WTC11 (cell line): ENCODE measurements at regions not wholly inside any gene's neighbourhood (a gene's known extent, or its start where the extent isn't known, plus 50 kb on each side); places are given as distances from the start of the nearest gene placed in this dataset.

Experiments
- ATAC-seq: fragments of 200-7000 bp; cut with Tn5 transposase; 2 replicates; pipeline ENCODE4 v1.10.0; 2021; ENCODE audit warnings: mild to moderate bottlenecking, moderate library complexity
- CTCF ChIA-PET: fragments of 300-600 bp; sonication (Branson Sonifier 250); formaldehyde crosslinking; loops from one replicate; lab custom pipeline; 2021; ENCODE audit warnings: antibody characterized with exemption; lab: Charles Lee
- POLR2A ChIA-PET: fragments of 350-600 bp; sonication (Branson Sonifier 250); formaldehyde crosslinking; loops from one replicate; lab custom pipeline; 2021; ENCODE audit warnings: antibody characterized with exemption; lab: Charles Lee
- DNase-seq: peaks from one replicate; pipeline ENCODE4 v3.0.0; 2021; ENCODE audit warnings: low spot score
- H3K27ac Mint-ChIP-seq: 2 replicates; pipeline ENCODE4 v1.8.0; 2021; ENCODE audit warnings: mixed read lengths
- H3K27me3 Mint-ChIP-seq: 2 replicates; pipeline ENCODE4 v1.8.0; 2021; ENCODE audit warnings: low read depth, mild to moderate bottlenecking, moderate library complexity, mixed read lengths
- H3K36me3 Mint-ChIP-seq: 2 replicates; pipeline ENCODE4 v1.8.0; 2021; ENCODE audit warnings: mixed read lengths
- H3K4me1 Mint-ChIP-seq: 2 replicates; pipeline ENCODE4 v1.8.0; 2022; ENCODE audit warnings: mixed read lengths
- H3K4me3 Mint-ChIP-seq: 2 replicates; pipeline ENCODE4 v1.8.0; 2021; ENCODE audit warnings: mild to moderate bottlenecking, moderate library complexity, mixed read lengths
- H3K9me3 Mint-ChIP-seq: 2 replicates; pipeline ENCODE4 v1.8.0; 2021; ENCODE audit warnings: mixed read lengths
- ATF1 ChIP-seq: sonication (generic); formaldehyde crosslinking; IDR thresholded peaks from 2 replicates; pipeline ENCODE4 v1.8.1; 2023; ENCODE audit warnings: mild to moderate bottlenecking, moderate library complexity, missing genetic modification reagents
- CREB1 ChIP-seq: sonication (generic); formaldehyde crosslinking; IDR thresholded peaks from 2 replicates; pipeline ENCODE4 v1.8.0; 2023; ENCODE audit warnings: mild to moderate bottlenecking, missing genetic modification reagents
- CREM ChIP-seq: sonication (generic); formaldehyde crosslinking; IDR thresholded peaks from 2 replicates; pipeline ENCODE4 v1.8.1; 2022; ENCODE audit warnings: mild to moderate bottlenecking, missing genetic modification reagents, moderate library complexity
- CTCF ChIP-seq: fragments of 200-600 bp; IDR thresholded peaks from 2 replicates; pipeline ENCODE4 v1.8.0; 2022; ENCODE audit warnings: antibody characterized with exemption
- EMX1 ChIP-seq: fragments of 250-450 bp; sonication (Bioruptor Pico); IDR thresholded peaks from 2 replicates; pipeline ENCODE4 v1.8.0; 2021; ENCODE audit warnings: mild to moderate bottlenecking
- FOXK1 ChIP-seq: sonication (generic); formaldehyde crosslinking; IDR thresholded peaks from 2 replicates; pipeline ENCODE4 v1.8.0; 2022; ENCODE audit warnings: mild to moderate bottlenecking, moderate library complexity, missing genetic modification reagents
- GABPB1 ChIP-seq: sonication (generic); formaldehyde crosslinking; IDR thresholded peaks from 2 replicates; pipeline ENCODE4 v1.8.1; 2023; ENCODE audit warnings: mild to moderate bottlenecking, missing genetic modification reagents
- HMGA2 ChIP-seq: fragments of 250-450 bp; sonication (Bioruptor Pico); IDR thresholded peaks from 2 replicates; pipeline ENCODE4 v1.4.0; 2021; ENCODE audit warnings: mild to moderate bottlenecking, moderate library complexity
- HMGXB4 ChIP-seq: sonication (generic); formaldehyde crosslinking; IDR thresholded peaks from 2 replicates; pipeline ENCODE4 v1.8.1; 2023; ENCODE audit warnings: mild to moderate bottlenecking, moderate library complexity, missing genetic modification reagents
- JUN ChIP-seq: sonication (generic); formaldehyde crosslinking; IDR thresholded peaks from 2 replicates; pipeline ENCODE4 v1.8.0; 2023; ENCODE audit warnings: mild to moderate bottlenecking, missing genetic modification reagents
- KAT7 ChIP-seq: sonication (generic); formaldehyde crosslinking; IDR thresholded peaks from 2 replicates; pipeline ENCODE4 v1.8.1; 2023; ENCODE audit warnings: missing genetic modification reagents, mild to moderate bottlenecking, borderline replicate concordance
- NFATC4 ChIP-seq: fragments of 250-450 bp; sonication (Bioruptor Pico); IDR thresholded peaks from 2 replicates; pipeline ENCODE4 v1.9.0; 2021; ENCODE audit warnings: mild to moderate bottlenecking
- NR1H2 ChIP-seq: sonication (generic); formaldehyde crosslinking; IDR thresholded peaks from 2 replicates; pipeline ENCODE4 v1.9.0; 2021; ENCODE audit warnings: mild to moderate bottlenecking, moderate library complexity, missing genetic modification reagents
- PRDM15 ChIP-seq: sonication (generic); formaldehyde crosslinking; IDR thresholded peaks from 2 replicates; pipeline ENCODE4 v1.8.0; 2022; ENCODE audit warnings: missing genetic modification reagents
- PRRX2 ChIP-seq: fragments of 250-450 bp; sonication (Bioruptor Pico); IDR thresholded peaks from 2 replicates; pipeline ENCODE4 v1.8.0; 2021; ENCODE audit warnings: mild to moderate bottlenecking
- SP1 ChIP-seq: sonication (generic); formaldehyde crosslinking; conservative IDR thresholded peaks from 2 replicates; pipeline ENCODE4 v1.8.1; 2022; ENCODE audit warnings: missing genetic modification reagents
- TP53 ChIP-seq: sonication (generic); formaldehyde crosslinking; IDR thresholded peaks from 2 replicates; pipeline ENCODE4 v1.8.1; 2023; ENCODE audit warnings: mild to moderate bottlenecking, missing genetic modification reagents
- USF1 ChIP-seq: sonication (generic); formaldehyde crosslinking; IDR thresholded peaks from 2 replicates; pipeline ENCODE4 v1.8.0; 2022; ENCODE audit warnings: mild to moderate bottlenecking, missing genetic modification reagents
- ZBTB43 ChIP-seq: sonication (generic); formaldehyde crosslinking; IDR thresholded peaks from 2 replicates; pipeline ENCODE4 v1.8.1; 2023; ENCODE audit warnings: mild to moderate bottlenecking, missing genetic modification reagents
- ZNF317 ChIP-seq: sonication (generic); formaldehyde crosslinking; IDR thresholded peaks from 2 replicates; pipeline ENCODE4 v1.8.1; 2023; ENCODE audit warnings: low read depth, mild to moderate bottlenecking, moderate library complexity, missing genetic modification reagents, borderline replicate concordance
- ZNF396 ChIP-seq: fragments of 250-450 bp; sonication (Bioruptor Pico); IDR thresholded peaks from 2 replicates; pipeline ENCODE4 v1.8.0; 2021; ENCODE audit warnings: mild to moderate bottlenecking, moderate library complexity, borderline replicate concordance
- ZNF423 ChIP-seq: fragments of 250-450 bp; sonication (Bioruptor Pico); IDR thresholded peaks from 2 replicates; pipeline ENCODE4 v2.1.2; 2022; ENCODE audit warnings: mild to moderate bottlenecking, moderate library complexity
- ZNF512 ChIP-seq: sonication (generic); formaldehyde crosslinking; IDR thresholded peaks from 2 replicates; pipeline ENCODE4 v1.8.1; 2022; ENCODE audit warnings: missing genetic modification reagents, borderline replicate concordance
- TF ChIP-seq, protein P1 (sequence below): fragments of 250-450 bp; sonication (Bioruptor Pico); conservative IDR thresholded peaks from 2 replicates; pipeline ENCODE4 v1.9.0; 2021; ENCODE audit warnings: mild to moderate bottlenecking

- TF ChIP-seq CTCF = no peak
- TF ChIP-seq HMGA2 (CRISPR knock-in tag) = no peak
- TF ChIP-seq GABPB1 (CRISPR knock-in tag) = no peak
- TF ChIP-seq ZNF317 = no peak
- no peak for TF ChIP-seq ZBTB43 (CRISPR knock-in tag)
- no peak for TF ChIP-seq EMX1 (CRISPR knock-in tag)
- TF ChIP-seq ZNF423 = no peak
These were observed 277.0 kb downstream of the WDR11 start (continued) for GRCh38 chr10:121128164-121128563.

GRCh38 chr10:121129266-121129665 lies 278.1 kb downstream of the WDR11 start:
- DNase-seq = no peak
- POLR2A ChIA-PET = no interaction called here
- H3K4me1 Mint-ChIP-seq = no peaks in the 10 kb centered on the region
- no peak overlapping the region for H3K27ac Mint-ChIP-seq
- no peaks in the 10 kb centered on the region for H3K36me3 Mint-ChIP-seq
- CTCF ChIA-PET = interaction anchor here (1.4 kb wide), 1 partner anchor 181 kb away, joined by 3 read pairs; no protein-coding TSS in a partner anchor
- ATAC-seq = no peak
- H3K9me3 Mint-ChIP-seq = no peaks in the 10 kb centered on the region
- H3K27me3 Mint-ChIP-seq = no peaks in the 10 kb centered on the region
- no peak overlapping the region for H3K4me3 Mint-ChIP-seq
- TF ChIP-seq, protein P1, sequence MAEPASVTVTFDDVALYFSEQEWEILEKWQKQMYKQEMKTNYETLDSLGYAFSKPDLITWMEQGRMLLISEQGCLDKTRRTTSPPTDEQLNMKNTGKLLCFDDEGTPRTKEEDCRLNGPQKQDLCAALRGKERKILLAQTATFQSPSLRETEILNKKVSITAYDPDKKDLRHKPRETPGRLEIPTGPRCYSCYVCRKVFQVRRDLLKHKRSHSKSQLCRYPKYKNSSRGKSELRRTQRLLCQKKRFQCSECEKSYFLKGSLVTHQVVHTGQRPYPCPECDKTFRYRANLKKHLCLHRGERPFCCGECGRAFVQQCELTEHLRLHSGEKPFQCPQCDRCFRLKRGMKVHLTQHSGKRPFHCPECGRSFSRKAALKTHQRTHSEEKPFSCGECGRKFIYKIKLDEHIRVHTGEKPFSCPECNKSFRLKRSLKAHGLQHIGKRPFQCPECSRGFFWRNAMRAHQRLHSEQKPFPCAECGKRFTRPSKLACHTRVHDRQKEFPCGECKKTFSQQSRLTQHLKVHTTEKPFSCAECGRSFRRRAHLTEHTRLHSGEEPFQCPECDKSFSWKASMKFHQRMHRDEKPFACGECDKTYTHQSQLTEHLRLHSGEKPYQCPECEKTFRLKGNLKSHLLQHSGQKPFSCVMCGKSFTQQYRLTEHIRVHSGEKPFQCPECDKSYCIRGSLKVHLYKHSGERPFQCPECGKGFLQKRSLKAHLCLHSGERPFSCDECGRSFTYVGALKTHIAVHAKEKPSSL (CRISPR knock-in tag) = no peak
- TF ChIP-seq HMGA2 (CRISPR knock-in tag) (no peak), SP1 (CRISPR knock-in tag) (no peak), ATF1 (CRISPR knock-in tag) (no peak), HMGXB4 (CRISPR knock-in tag) (no peak), ZBTB43 (CRISPR knock-in tag) (no peak), PRRX2 (no peak), FOXK1 (no peak), ZNF396 (CRISPR knock-in tag) (no peak), CREB1 (no peak), USF1 (CRISPR knock-in tag) (no peak), TP53 (CRISPR knock-in tag) (no peak), NR1H2 (CRISPR knock-in tag) (no peak), PRDM15 (CRISPR knock-in tag) (no peak), ZNF512 (CRISPR knock-in tag) (no peak), CREM (no peak), NFATC4 (CRISPR knock-in tag) (no peak), JUN (CRISPR knock-in tag) (no peak), KAT7 (CRISPR knock-in tag) (no peak)
